GM18520 (cell line): ENCODE measurements at regions not wholly inside any gene's neighbourhood (a gene's known extent, or its start where the extent isn't known, plus 50 kb on each side); places are given as distances from the start of the nearest gene placed in this dataset.

Experiments
- ATAC-seq: cut with Tn5 transposase; IDR thresholded peaks from one replicate; pipeline ENCODE4 v1.9.1; 2021; ENCODE audit not compliant: unreplicated experiment

GRCh38 chr13:47277774-47278173 lies 380.9 kb upstream of the HTR2A start:
- no peak for ATAC-seq

- no peak for ATAC-seq
Measured at GRCh38 chr13:47268270-47268669, 371.4 kb upstream of the HTR2A start.

- no peak for ATAC-seq
Measured at GRCh38 chr13:47258384-47258783, 361.5 kb upstream of the HTR2A start.

GRCh38 chr13:47256618-47257017 lies 359.8 kb upstream of the HTR2A start:
- ATAC-seq = no peak

- ATAC-seq = no peak
Measured at GRCh38 chr13:47252627-47253026, 355.8 kb upstream of the HTR2A start.

DNA sequence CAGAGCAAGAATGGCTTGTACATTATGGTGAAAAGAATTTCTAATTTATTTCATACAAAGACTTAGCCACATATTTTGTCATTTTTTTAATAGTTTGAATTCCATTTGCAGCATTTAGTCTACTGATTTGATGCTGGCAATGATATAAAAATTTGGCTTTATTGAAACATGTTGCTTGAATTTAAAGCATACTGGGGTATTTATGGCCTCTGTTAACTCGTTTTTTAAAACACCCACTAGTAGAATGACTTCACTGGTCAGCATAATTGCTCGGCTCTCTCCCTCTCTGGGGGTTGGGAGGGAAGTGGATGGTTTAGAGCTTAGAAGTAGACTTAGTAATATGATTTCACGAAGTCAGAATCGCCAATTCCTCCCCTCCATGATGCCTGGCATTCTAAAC lies 354.9 kb upstream of the HTR2A start:
- ATAC-seq = no peak

GRCh38 chr13:47250146-47250545 lies 353.3 kb upstream of the HTR2A start:
- ATAC-seq = no peak

- ATAC-seq = no peak
Measured at GRCh38 chr13:47249266-47249665, 352.4 kb upstream of the HTR2A start.

DNA sequence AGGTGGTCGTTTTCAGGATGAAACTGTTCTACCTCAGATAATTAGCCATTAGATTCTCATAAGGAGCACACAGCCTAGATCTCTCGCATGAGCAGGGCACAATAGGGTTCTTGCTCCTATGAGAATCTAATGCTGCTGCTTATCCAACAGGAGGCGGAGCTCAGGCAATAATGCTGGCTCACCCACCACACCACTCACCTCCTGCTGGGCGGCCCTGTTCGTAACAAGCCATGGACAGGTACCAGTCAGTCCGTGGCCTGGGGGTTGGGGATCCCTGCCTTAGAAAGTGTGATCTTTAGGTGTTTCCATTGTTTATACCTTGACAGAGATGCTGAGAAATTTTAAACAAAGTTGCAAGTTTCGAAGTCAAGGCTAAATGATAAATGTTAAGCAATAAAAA lies 344.6 kb upstream of the HTR2A start:
- ATAC-seq = no peak

DNA sequence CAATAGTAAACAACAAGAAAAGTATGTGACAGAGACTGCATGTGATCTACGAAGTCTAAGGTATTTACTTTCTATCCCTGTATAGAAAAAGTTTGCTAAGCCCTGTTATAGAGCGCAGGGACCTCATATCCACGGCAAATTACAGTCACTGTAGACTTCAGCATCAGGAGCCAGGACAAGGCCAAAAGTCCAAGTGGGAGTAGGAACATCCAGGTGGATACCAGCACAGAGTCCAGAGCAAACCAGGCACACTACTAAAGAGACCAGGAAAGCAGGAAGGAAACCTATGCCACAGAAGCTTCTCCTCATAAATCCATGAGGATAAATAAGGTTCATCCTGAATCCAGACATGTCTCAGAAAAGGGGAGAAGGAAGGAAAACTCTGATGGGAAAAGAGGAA lies 342.2 kb upstream of the HTR2A start:
- ATAC-seq = no peak

GRCh38 chr13:47237571-47237970 lies 340.7 kb upstream of the HTR2A start:
- no peak for ATAC-seq

- no peak for ATAC-seq
Measured at GRCh38 chr13:47233734-47234133, 336.9 kb upstream of the HTR2A start.

- ATAC-seq = no peak
Measured at GRCh38 chr13:47232516-47232915, 335.7 kb upstream of the HTR2A start.

GRCh38 chr13:47230155-47230554 lies 333.3 kb upstream of the HTR2A start:
- no peak for ATAC-seq

DNA sequence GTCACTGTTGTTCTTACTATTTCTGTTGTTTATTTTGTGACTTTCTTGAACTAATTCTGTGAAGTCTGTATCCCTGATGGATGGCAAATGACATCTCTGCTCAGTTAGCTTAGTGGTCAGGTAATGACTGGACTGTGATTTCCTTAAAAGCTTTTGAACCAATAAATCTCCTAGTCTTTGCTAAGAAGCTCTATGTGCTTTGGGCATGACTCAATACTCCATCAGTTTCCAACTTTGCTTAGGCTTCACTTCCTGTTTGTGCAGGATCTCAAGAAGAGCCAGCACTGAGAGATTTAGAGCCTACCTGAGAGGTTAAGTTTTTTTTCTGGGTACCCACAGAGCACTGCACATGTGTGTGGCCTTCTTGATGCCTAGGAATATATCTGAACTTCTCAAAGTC lies 329.7 kb upstream of the HTR2A start:
- ATAC-seq = no peak

GRCh38 chr13:47220453-47221140 lies 323.7 kb upstream of the HTR2A start:
- ATAC-seq = no peak

- no peak for ATAC-seq
Measured at GRCh38 chr13:47218611-47219010, 321.8 kb upstream of the HTR2A start.

GRCh38 chr13:47216176-47216822 lies 319.4 kb upstream of the HTR2A start:
- ATAC-seq = peak; percentile 66

DNA sequence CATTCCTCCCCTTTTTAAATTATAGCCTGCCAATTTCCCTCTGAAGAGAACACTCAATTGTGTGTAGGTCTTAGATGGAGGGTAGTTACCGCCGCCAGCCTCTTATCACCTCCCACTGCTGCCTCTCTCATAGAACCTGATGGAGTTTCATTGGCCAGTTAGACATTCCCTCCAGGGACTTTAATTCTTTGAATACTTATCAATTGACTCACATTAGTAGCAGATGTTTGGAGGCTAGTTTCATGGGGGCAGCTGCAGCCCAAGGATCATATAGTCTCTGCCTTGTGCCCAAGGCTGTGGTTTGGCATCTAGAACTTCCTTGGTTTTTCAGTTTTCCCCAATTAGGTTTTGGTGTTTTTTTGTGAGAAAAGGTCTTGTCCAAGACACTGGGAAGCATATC lies 318.9 kb upstream of the HTR2A start:
- ATAC-seq = no peak

GRCh38 chr13:47213047-47213446 lies 316.2 kb upstream of the HTR2A start:
- ATAC-seq = no peak

- no peak for ATAC-seq
Measured at GRCh38 chr13:47211106-47211505, 314.3 kb upstream of the HTR2A start.

GRCh38 chr13:47206111-47206510 lies 309.3 kb upstream of the HTR2A start:
- no peak for ATAC-seq
